DMS53 (cell line): ENCODE measurements at regions not wholly inside any gene's neighbourhood (a gene's known extent, or its start where the extent isn't known, plus 50 kb on each side); places are given as distances from the start of the nearest gene placed in this dataset.

Source experiments
- DNase-seq: peaks from one replicate; lab custom pipeline; 2025; lab: John Stamatoyannopoulos, UW

DNA sequence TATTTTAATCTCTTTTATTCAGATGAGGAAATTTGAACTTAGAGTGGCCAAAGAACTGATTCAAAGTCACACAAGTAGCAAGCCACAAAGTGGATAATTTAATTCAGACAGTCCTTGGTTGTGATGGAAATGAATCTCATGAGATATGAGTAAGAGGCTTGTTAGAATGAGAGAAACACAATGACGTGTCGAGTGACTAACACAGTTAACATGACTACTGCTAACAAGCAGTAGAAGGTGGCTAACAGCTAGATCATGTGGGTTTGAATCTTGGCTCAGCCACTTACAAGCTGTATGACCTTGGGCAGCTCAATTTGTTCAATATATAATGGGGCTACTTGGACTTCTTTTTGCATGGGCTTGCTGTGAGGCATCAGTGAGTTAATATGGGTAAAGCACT is 104.5 kb upstream of the LMO4 start:
- no peak for DNase-seq

DNA sequence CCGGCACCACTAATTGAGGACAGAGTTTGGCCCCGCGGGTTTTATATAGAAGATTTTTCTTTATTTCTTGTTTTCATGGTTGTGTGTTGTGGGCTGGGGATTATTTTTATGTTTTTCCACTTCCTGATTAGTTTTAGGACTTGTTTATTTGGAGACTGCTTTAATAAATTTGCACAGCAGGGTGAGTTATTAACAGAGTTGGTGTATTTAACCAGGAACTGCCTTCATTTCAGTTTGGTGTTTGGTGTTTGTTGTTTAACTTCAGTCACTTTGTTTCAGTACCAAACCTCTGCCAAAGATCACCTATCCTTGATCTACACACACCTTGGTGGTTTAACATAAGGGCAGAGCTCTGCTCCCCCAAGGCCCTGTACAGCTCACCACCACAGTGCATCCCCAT is 103.5 kb upstream of the LMO4 start:
- DNase-seq = no peak

DNA sequence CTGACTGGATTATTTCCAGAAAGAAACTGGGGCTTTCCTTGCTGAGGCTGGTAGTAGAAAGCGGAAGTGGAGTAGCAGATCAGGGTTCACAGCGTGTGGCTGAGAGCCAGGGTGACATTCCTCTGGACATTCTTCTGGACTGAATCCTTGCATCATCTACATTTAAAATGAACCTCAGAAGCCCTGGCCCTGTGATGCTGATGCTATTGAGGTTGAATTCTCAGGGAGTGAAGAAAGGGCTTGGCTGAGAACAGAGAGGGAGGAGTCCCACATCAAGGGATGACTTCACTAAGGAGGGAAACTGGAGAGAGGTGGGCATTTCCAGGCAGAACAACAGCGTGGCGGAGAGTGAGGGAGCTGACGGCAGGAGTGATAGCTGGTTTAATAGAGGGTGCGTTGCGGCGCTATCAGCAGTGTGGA is 102.3 kb upstream of the LMO4 start:
- DNase-seq = no peak

DNA sequence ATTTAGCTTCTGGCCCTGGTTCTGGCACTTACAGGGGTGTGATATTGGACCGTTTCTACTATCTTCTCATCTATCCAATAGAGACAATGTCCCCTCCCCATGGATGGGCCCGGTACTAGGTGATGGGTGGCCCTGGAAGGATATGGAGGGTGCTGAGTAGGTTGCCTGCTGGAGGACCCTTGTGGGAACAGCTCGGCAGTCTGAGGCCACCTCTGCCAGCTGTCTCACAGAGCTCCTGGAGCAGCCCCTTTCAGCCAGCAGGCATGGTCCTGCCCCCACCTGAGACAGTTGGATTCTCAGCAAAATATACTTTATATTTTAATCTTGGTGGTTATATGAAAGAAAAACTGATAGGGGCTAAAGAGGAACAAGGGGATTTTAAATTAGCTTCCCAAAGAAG is 101.0 kb upstream of the LMO4 start:
- no peak for DNase-seq

DNA sequence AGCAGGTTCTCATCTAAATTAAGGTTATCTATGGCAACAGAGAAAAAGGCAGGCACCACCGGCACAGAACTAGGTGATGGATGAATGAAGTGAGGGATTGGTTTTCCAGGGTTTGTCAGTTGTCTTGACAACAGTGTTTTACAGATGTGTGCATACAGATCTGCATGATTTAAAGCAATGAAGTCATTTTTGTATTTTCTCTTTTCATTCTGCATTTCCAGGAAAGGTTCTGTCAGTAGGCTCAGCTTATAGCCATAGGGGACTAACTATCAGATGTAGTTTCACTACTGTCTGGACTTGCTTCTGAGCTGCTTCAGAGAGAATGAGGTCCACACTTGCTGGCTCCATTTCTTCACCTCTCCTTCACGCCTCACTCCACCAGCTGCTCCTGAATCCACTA is 98.2 kb upstream of the LMO4 start:
- DNase-seq = peak; percentile 19

DNA sequence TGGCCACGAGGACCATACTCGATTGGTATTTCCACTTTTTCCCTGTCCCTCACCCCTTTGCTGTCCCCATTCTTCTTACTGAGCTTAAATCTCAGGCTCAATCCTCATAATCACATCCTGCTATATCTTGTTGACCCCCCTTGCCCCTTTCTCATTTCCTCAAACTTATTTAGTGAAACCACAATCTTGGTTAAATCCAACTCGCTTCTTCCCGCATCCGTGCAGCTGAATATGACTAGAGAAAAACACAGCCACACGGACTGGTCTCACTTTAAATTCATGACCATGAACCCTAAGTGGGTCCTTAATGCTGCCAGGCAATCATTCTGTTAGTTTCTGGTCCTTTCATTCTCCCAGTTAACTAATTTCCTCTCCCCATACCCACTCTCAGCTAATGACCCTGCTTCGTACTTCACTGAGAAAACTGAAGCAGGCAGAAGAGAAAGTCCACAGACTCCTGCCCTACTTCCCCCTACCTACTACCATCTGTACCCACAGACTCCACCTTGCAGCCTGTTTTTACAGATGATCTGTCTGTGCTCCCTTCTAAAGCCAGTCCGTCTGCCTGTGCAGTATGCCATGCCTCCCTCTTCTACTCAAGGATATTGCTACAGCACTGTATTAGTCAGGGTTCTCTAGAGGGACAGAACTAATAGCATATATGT is 96.8 kb upstream of the LMO4 start:
- no peak for DNase-seq

DNA sequence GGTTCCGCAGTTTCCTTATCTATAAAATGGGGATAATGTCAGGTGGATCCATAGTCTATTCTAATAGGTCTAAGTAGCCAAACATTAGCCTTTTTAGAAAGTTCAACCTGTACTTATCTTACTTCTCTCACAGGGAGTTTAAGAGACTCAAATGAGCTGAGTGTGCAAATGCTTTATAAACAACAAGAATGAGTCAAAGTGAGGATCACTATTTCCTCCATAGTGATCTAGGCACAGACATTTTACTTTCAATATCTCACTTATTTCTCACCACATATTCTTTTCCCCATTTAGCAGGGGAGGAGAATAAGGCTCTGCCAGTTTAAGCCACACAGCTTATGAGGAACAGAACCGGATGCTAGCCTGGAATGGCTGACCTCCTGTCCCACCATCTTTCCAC is 92.1 kb upstream of the LMO4 start:
- DNase-seq = no peak

DNA sequence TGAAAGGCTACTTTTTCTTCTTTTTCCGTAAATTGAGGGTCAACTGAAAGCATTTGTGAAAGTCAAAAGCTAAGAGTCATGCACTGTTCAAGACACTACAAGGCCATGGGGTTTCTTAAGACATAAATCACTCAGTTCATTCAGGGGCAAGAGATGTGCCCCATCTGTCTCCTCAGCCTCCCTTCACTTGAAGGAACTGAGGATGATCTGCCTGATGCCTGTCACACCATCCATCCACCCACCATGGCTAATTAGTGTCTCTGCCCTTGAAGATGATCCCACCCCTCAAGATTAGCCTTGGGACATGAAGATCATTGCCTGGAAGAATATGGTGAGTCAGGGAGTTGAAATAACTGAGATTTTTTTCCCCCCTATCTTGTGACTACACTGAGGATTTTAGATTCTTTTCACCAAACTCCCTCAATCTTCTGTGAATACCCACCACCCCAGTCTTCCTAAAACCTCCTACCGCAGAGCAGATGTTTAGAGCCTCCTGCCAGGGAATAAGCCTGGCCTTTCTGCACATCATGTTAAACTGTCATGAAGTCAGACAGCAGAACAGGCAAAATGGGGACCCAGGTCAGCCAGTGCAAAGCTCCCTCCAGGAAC is 88.6 kb upstream of the LMO4 start:
- DNase-seq = no peak

DNA sequence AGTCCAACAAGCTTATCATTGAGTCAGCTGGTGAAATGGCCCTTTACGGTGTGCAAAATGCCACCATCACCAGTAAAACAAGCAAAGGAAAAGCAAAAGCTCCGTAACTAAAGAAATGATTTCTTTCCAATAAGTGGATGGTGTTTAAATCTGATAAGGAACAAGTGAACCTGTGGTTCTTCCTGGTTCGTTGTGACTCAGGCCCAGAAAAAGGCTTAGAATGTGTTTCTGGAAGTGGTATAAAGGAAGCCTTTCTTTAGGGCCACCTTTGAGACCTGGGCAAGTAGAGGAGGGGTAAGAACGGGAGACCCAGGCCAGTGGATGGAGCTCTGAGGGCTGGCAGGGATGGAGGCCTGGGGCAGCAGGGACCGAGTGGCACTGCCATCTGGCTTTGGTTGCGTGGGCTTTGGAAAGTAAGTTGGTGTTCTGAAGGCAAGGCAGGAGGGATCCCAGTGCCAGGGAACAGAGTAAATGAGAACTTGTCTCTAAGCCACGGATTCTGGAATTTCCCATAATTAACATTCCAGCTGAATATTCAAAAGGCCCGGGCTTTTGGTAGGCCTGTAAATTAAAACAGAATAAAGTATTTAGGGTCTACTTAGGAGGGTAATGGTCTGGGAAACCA is 87.9 kb upstream of the LMO4 start:
- DNase-seq = no peak

DNA sequence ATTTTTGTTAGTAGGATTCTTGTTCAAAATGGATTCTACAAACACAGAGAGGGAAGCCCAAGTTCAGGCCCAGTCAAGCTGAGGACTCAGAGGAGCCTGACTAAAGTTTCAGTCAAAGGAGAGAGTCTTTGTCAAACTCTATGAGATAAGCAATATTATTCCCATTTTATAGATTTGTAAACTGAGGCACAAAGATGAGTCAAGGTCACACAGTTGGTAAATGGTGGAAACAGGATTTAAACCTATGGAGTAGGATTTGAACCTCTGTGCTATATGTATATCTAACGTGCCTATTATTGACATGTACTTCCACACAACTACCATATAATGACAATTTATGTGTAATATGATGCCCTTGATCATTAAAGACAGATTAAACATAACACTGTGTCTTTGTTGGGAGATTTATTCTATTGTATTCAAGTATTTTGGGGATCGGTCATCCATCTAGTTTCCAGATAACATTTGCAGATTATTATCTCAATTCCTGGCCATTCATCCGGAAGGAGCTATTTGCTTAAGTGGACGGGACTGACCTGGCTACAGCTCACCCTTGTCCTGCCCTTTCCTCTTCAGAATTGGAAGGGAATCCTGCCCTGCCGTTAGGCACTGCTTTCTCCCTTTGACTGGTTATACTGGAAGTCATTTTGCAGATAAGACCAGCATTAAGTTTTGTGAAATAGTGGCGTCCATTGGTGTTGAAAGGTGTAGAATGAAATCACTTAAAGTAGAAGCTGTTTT is 86.1 kb upstream of the LMO4 start:
- peak; percentile 9 for DNase-seq

DNA sequence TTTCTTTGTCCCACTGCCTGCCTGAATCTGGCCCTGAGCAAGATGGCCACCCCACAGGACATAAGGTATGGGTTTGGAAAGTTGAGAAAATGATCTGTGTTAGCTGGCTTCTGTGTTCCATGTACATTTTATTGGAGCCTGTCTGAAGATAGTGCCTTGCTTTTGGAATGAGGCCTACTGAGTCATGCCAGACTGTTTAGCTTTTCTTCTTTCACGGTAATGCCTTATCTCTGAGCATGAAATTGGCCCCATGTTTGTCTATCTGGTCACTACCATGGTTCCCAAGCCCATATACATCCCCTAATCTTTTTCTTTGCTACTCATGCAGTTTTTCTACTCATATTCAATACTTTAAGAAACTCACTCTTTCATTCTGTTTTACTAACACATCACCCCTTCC is 85.1 kb upstream of the LMO4 start:
- DNase-seq = no peak

DNA sequence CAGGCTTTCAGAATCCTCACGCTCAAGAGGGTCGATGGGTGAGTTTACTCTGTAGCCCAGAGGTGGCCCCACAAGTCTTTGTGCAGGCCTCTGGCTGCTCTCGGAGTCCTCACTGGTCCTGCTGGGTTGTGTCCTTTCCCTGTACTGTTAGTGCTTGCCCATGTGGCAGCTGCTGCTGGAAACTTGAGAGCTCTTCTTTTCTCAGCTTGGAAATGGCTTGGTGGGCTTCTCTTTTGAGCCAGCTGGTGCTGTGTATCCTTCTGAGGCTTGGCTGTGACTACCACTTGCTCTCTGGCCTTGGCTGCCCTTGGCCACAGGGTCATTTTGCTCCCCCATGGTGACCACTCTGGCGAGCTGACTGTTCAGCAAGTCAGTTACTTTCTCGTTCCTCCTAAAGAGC is 82.2 kb upstream of the LMO4 start:
- DNase-seq = no peak

DNA sequence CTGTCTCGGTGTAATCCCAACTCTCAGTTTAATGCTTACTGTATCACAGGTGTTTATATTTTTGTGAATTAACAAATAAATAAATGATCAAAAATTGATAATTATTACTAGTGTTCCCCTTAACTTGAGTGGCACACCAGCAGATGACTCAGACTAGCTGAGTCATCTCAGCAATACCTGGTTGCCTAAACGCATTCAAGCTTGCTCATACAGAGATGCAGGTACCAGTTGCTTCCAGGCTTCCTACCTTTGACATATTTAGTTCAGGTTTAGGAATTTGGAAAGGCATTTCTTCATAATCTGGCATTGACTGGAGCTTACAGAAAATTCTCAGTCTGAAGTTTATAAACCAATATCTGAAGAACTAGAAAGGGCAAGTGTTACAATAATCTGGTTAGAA is 78.9 kb upstream of the LMO4 start:
- DNase-seq = peak; percentile 64

DNA sequence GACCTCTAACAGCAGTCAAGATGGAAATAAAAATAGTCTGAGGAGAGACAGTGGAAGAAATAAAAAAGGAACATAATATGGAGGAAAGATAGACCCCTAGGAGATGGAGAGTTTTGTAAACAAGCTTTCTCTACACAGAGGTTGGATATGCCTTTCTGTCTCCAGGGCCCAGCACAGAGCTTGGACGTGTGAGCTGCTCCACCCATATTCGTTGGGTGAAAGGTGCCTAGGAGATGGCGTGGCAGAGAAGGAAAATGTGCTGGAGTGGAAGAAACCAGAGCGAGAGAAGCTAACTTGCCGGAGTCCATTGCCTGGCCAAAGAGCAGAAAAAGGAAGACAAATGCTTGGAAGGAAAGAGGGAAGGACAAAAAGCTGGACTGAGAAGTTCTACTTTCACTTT is 78.3 kb upstream of the LMO4 start:
- no peak for DNase-seq

DNA sequence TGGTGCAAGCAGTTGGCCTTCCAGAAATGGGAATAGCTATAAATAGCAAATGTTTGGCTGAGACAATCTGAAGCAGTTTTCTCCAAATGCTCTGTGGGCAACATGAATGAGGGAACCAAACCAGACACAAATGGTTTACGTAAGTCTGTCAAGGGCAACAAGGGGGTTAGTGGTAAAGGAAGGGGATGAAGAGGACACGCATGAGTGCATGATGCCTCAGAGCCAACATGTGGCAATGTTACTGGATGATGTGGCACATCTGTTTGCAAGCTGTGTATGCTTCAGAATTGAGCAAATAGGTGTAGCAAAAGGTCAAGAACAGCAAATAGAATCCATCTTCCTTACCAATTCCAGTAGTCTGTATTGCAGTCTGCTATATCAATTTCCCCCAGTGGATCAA is 76.3 kb upstream of the LMO4 start:
- DNase-seq = no peak

DNA sequence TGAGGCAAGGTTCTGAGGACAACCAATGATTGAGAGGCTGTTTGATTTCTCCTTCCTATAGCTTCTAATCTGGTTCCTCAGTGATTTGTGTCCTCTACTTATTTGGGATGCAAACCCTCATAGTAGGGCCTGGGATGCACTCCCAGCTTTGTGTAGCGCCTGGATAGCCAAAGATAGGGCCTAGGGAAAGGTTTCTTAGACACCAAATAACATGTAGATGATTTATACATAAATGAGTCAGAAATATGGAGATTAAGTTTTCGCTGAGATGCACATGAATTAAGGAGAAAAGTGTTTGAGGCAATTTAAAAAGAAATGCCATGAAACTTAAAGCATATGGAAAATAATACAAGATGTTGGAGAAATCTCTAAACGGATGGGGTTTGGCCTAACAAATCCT is 66.0 kb upstream of the LMO4 start:
- no peak for DNase-seq

DNA sequence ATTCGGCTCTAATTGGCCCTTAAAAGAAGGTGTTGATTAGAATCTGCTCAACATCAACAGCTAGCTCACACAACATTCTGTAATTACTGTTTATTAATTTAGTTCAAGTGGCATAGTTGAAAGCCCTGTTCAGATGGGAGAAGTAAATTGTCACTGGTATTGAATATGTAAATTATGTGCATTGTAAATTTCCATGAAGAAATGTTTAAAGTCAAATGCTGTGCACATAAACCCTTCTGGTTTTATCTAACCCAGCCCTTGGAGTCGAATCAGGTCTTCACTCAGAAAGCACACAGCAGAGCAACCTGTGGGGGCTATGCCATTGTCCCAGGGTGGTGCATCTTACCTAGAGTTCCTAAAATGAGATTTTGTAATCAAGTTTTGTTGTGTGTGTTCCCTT is 65.4 kb upstream of the LMO4 start:
- DNase-seq = no peak

DNA sequence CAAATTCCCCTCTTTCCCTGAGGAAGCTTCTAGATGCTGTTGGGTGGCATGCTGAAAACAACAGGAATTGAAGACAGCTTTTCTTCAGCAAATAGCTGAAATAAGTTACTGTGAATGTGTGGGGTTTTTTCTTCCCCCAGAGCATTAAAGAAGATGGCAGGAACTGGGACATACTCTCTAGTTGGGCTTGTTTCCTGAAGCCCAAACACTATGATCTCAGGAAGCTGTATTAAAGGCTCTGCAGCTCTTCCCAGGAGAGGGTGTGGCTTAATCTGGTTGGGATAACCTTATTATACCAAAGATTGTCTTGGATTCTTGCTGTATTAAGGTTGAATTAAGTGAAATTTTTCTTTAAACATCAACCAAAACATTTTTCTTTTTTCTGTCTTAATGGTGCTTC is 64.9 kb upstream of the LMO4 start:
- no peak for DNase-seq

DNA sequence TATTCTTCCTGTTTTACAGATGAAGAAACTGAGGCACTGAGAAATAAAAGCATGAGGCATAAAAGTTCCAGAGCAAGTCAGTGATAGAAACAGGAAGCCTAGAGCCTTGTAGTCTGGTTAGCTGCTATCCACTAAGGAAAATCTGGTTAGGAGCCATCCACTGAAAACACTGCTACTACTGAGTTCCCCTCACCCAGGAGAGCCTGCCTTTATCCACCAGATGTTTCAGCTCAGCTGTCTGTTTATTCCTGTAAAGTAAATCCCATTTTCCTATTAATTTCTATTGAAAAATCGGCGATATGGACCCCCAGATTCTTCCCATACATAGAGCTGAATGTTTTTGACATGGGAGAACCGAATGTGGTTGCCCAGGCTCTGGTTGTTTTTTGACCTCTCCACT is 63.7 kb upstream of the LMO4 start:
- DNase-seq = no peak

DNA sequence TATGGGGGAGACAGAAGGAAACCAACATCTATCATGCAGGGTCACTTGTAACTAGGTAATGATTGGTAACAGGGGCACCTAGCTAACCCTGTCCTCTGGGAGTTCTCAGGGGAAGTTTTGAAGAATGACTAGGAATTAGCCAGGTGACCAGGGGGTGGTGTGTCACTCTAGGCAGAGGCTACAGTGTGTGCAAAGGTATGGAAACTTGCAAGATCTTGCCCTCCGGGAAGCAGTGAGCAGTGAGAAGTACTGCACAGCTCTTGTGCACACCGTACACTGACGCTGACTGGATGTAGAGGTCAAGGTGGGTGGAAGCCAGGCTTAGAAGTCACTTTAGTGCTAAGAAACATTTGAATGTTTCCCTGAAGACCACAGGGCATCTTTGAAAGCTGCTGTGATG is 62.9 kb upstream of the LMO4 start:
- DNase-seq = no peak

DNA sequence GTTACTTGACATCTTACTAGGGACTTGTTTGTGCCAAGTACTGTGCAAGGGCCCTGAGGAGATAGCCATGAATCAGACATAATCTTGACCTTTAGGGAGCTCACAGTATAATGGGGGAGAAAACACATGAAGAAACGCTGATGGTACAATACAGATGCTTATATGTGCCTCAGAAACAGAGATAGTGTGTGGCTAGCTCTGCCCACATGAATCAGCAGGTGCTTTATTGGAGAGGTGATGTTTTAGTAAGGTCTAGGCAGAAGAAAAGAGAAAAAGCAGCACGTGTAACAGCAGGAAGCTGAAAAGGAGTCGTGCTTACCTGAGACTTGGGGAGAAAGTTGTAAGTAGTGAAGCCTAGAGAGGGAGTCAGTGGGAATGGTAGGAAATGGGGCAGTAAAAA is 60.6 kb upstream of the LMO4 start:
- no peak for DNase-seq

DNA sequence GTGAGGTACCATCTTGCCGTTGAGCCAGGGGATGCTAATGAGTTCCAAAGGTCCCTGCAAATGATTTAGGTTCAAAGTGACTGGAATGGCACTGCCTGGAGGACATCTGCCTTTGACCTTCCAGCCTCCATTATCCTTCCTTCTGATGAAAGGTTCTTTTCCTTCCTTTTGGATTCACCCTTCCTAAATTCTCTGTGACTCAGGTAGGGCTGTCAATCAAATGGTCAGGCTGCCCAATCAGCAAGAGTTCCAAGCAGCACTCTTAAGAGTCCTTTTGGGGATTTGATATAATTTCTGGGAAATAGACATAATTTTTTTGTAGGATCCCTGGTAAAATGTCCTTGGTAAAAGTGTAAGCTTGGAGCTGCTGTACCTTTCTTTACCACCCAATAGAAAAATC is 58.8 kb upstream of the LMO4 start:
- no peak for DNase-seq

DNA sequence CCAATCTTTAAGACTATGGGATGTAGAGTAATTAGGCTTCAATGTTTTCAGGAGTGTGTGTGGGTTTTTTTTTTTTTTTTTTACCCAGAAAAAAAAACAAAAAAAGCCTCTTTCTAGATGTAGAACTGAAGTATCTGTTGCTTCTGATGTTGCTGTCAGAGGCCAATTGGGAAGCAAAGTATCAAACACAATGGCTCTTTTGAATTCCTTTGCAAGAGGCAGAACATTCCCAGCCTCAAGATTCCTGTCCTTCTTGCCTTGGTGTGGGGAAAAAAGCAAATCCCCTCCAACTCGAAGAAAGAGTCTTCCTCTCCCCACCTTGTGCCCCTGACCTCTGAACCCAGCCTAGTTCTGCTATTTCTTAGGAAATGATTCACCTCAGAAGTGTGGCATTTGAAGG is 55.4 kb upstream of the LMO4 start:
- no peak for DNase-seq
